ENCODE measurements at regions not wholly inside any gene's neighbourhood (a gene's known extent, or its start where the extent isn't known, plus 50 kb on each side); places are given as distances from the start of the nearest gene placed in this dataset.

- no peak for TF ChIP-seq USF1 (IDR thresholded peaks at IDR 0.05)
- TF ChIP-seq RAD21 (IDR thresholded peaks at IDR 0.05; ENCODE audit: low read depth), result no peak
- no peak for TF ChIP-seq YY1 (IDR thresholded peaks at IDR 0.05; ENCODE audit: low read depth)
Observed at GRCh38 chr5:34599471-34600117, 56.5 kb upstream of the RAI14 start.
